T-helper 2 cell treated with Interferon-gamma antibody and Interleukin-4, amounts not matched to agents 5 μg/mL and 100 μg/mL, for 36 hours (primary cell): ENCODE measurements at regions not wholly inside any gene's neighbourhood (a gene's known extent, or its start where the extent isn't known, plus 50 kb on each side); places are given as distances from the start of the nearest gene placed in this dataset.

Source experiments
- DNase-seq: peaks from one replicate; pipeline ENCODE4 v3.0.0; 2021; ENCODE audit warnings: low spot score
- H3K27ac Mint-ChIP-seq: one replicate; pipeline ENCODE4 v1.8.0; 2021; ENCODE audit warnings: mild to moderate bottlenecking, mixed read lengths
- H3K27me3 Mint-ChIP-seq: one replicate; pipeline ENCODE4 v1.8.0; 2021; ENCODE audit warnings: low read depth, mixed read lengths
- H3K36me3 Mint-ChIP-seq: one replicate; pipeline ENCODE4 v1.8.0; 2021; ENCODE audit warnings: low read depth, mixed read lengths
- H3K4me1 Mint-ChIP-seq: one replicate; pipeline ENCODE4 v1.8.0; 2021; ENCODE audit warnings: low read depth, mixed read lengths
- H3K4me3 Mint-ChIP-seq: one replicate; pipeline ENCODE4 v1.8.0; 2022; ENCODE audit warnings: mild to moderate bottlenecking, moderate library complexity, mixed read lengths
- H3K9me3 Mint-ChIP-seq: one replicate; pipeline ENCODE4 v1.8.0; 2021; ENCODE audit warnings: mixed read lengths

DNA sequence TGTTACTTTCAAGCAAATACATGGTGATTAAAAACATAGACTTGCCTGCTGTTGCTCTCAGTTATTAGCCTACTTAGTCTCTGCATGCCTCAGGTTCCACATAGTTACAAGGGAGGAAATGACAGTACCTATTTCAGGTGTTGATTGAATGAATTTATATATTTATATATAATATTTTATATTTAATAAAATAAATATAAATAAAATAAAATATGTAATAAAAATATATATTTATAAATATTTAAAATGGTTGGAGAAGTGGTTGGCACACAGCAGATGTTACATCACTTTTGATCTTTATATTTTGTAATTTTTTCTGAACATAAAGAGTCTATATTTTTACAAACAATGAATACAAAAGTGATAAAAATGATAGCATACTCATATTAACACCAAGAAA is 716.0 kb upstream of the EYS start:
- H3K27me3 Mint-ChIP-seq, result no peaks in the 10 kb centered on the region
- H3K4me3 Mint-ChIP-seq, result no peak overlapping the region
- DNase-seq, result no peak
- no peaks in the 10 kb centered on the region for H3K4me1 Mint-ChIP-seq
- peaks cover 28% of the 10 kb centered on the region for H3K9me3 Mint-ChIP-seq
- H3K27ac Mint-ChIP-seq, result no peak overlapping the region
- H3K36me3 Mint-ChIP-seq, result no peaks in the 10 kb centered on the region

DNA sequence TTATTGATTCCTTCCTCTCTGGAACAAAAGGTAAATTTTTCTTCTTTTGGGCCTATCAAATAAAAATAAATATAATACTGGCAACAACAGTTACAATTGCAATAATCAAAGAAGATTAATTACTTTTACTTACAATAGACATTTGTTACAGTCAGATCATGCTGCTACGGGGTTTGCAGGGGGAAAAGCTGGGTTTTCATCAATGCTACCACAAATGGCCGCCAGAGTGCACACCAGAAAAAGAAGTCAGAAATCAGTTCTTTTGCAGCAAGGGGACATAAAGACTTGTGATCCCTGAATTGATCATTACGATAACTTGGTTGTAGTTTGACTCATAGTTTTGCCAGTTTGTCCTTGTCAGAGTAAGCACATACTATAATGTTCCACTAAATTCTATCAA is 714.5 kb upstream of the EYS start:
- no peak for DNase-seq
- H3K4me1 Mint-ChIP-seq, result no peaks in the 10 kb centered on the region
- no peak overlapping the region for H3K27ac Mint-ChIP-seq
- peaks cover 24% of the 10 kb centered on the region for H3K9me3 Mint-ChIP-seq
- no peaks in the 10 kb centered on the region for H3K36me3 Mint-ChIP-seq
- H3K4me3 Mint-ChIP-seq, result no peak overlapping the region
- no peaks in the 10 kb centered on the region for H3K27me3 Mint-ChIP-seq

DNA sequence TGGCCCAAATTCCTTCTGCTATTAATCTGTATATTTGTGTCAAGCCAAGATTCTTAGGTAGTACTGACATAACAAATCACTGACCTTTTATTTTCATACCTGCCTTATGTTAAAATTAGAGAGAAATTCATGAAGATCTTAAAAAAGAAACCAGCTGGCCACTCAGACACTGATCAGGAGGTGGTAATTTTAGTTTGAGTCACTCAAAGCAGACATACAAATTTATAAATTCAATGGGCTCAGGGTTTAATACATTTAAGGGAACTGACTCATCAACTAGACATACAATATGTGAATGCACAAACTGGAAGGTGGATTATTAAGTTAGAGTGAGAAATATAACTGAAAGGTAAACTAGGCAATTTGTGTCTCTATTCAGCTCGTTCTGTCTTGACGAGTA is 711.9 kb upstream of the EYS start:
- DNase-seq, result no peak
- Mint-ChIP-seq H3K4me3 (no peak overlapping the region), H3K27me3 (no peaks in the 10 kb centered on the region), H3K36me3 (no peaks in the 10 kb centered on the region), H3K27ac (no peak overlapping the region), H3K4me1 (no peaks in the 10 kb centered on the region), H3K9me3 (peaks cover 12% of the 10 kb centered on the region)

DNA sequence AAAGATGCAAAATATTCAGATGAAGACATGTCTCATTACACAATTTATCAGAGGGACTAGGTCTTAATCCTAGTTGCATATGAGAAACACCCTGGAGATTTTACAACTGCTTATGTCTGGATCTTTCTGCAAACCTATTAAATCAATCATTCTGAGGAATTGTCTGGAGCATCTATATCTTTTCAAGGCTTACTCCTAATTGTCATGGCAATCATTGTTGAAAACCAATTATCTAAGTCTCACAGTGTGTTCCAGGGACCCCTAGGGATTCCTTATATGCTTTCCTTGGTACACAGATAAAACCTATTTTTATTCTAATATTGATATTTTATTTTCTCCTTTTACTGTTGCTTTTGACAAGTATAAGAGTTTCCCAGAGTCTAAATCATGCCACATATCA is 696.9 kb upstream of the EYS start:
- Mint-ChIP-seq H3K36me3 (no peaks in the 10 kb centered on the region), H3K27me3 (no peaks in the 10 kb centered on the region), H3K27ac (no peak overlapping the region), H3K4me3 (no peak overlapping the region), H3K9me3 (peaks cover 12% of the 10 kb centered on the region), H3K4me1 (no peaks in the 10 kb centered on the region)
- no peak for DNase-seq

DNA sequence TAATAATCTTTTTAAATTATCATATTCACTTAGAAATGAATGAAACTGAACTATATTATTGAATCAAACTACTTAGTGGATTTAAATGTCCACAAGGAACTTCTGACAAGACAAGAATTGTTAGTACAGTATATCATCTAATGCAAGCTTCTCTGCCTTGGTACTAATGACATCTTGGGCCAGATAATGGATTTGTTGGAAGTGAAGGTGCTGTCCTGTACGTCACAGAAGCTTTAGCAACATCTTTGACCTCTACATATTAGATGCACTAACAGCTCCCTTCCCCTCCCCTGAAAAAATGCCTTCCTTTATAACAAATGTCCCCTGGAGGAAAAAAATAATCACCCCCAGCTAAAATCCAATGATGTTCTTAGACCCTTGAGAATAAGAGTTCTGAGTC is 695.8 kb upstream of the EYS start:
- DNase-seq, result no peak
- H3K27me3 Mint-ChIP-seq, result no peaks in the 10 kb centered on the region
- no peaks in the 10 kb centered on the region for H3K36me3 Mint-ChIP-seq
- peaks cover 4% of the 10 kb centered on the region for H3K9me3 Mint-ChIP-seq
- H3K27ac Mint-ChIP-seq, result no peak overlapping the region
- no peaks in the 10 kb centered on the region for H3K4me1 Mint-ChIP-seq
- H3K4me3 Mint-ChIP-seq, result no peak overlapping the region

DNA sequence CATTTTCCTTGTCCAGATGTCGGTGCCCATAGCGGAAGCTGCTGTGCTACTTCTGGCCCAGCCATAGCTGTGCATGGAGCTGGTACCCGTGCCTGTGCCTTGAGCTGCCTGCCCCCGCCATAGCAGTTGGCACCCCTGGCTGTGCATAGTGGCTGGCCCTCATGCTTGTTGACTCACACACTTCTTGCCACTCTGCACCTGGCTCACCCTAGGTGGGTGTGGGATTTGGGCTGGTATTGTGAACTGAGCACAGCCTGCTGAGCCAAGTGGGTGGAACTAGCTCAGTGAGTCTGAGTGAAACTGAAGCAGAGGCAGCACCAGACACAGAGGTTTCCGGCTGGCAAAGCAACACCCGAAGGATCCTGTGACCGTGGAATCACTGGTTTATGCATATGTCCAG is 689.5 kb upstream of the EYS start:
- H3K9me3 Mint-ChIP-seq, result peaks cover 6% of the 10 kb centered on the region

DNA sequence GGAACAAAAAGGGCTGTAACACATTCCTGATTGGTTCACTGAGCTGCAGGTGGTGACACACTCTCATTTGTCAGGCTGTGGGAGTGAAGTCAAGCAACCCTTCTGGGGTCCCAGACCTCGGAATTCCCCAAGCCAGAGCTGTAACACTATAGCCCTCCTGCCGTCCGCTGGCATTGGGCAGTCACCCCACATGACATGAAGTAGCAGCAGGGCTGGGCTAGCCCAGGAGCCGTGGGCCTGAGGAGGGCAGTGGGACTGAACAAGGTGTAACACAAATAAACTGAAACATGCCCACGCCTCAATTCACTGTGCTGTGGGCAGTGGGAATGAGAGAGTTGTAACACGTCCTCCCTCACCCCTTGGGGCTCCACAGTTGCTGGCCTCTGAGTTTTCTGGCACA is 689.1 kb upstream of the EYS start:
- Mint-ChIP-seq H3K27ac (no peak overlapping the region), H3K36me3 (no peaks in the 10 kb centered on the region), H3K9me3 (peaks cover 6% of the 10 kb centered on the region), H3K27me3 (no peaks in the 10 kb centered on the region), H3K4me3 (no peak overlapping the region), H3K4me1 (no peaks in the 10 kb centered on the region)
- DNase-seq, result no peak

More for the DNA sequence above, 689.5 kb upstream of the EYS start:
- DNase-seq, result no peak
- H3K4me1 Mint-ChIP-seq, result no peaks in the 10 kb centered on the region
- no peaks in the 10 kb centered on the region for H3K27me3 Mint-ChIP-seq
- H3K27ac Mint-ChIP-seq, result no peak overlapping the region
- H3K36me3 Mint-ChIP-seq, result no peaks in the 10 kb centered on the region
- H3K4me3 Mint-ChIP-seq, result no peak overlapping the region

DNA sequence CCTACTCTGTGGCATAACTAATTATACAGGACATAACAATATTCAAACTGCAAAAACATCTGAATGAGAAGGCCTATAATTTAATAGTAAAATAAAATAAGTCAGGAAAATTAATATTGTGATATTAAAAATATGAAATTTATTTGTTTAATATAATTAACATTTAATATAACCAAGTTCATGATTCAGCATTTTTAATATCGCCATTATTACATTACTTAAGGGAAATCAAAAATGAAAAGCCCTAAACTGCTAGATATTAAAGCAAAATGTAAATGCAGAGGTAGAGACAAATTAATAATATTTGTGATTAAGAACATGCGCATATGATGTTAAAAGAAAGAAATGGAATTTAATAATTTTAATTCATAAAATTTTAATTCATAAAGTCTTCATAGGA is 683.4 kb upstream of the EYS start:
- Mint-ChIP-seq H3K27ac (no peak overlapping the region), H3K4me1 (no peaks in the 10 kb centered on the region), H3K9me3 (peaks cover 11% of the 10 kb centered on the region), H3K4me3 (no peak overlapping the region), H3K36me3 (no peaks in the 10 kb centered on the region), H3K27me3 (no peaks in the 10 kb centered on the region)
- DNase-seq, result no peak

DNA sequence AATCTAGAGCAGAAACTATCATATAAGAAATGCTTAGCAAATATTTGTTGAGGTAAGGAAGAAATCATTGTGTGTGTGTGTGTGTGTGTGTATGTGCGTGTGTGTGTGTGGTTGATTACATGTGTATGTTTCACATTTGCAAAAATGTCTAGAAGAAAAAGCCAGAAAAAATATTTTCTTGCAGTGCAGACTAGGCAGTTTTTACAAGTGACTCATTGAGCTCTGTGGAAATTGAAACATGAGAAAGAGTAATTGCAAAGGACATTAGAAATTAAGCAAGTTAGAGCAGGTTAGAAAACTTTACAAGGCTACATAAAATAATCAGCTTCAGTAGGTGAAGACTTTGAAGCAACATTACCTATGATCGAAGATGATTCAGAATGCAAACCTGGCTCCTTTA is 669.0 kb upstream of the EYS start:
- H3K9me3 Mint-ChIP-seq, result peaks cover 34% of the 10 kb centered on the region
- H3K27me3 Mint-ChIP-seq, result no peaks in the 10 kb centered on the region
- no peaks in the 10 kb centered on the region for H3K4me1 Mint-ChIP-seq
- H3K36me3 Mint-ChIP-seq, result no peaks in the 10 kb centered on the region
- no peak overlapping the region for H3K27ac Mint-ChIP-seq
- DNase-seq, result no peak
- no peak overlapping the region for H3K4me3 Mint-ChIP-seq

DNA sequence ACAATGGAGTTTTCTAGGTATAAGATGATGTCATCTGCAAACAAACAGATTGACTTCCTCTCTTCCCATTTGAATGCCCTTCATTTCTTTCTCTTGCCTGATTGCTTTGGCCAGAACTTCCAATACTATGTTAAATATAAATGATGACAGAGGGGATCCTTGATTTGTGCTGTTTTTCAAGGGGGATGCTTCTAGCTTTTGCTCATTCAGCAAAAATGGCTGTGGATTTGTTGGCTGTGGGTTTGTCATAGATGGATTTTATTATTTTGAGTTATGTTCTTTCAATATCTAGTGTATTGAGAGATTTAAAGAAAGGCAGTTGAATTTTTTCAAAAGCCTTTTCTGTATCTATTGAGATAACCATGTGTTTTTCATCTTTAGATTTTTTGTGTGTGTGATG is 662.4 kb upstream of the EYS start:
- DNase-seq, result no peak
- H3K4me3 Mint-ChIP-seq, result no peak overlapping the region
- peaks cover 48% of the 10 kb centered on the region for H3K9me3 Mint-ChIP-seq
- H3K27me3 Mint-ChIP-seq, result no peaks in the 10 kb centered on the region
- H3K27ac Mint-ChIP-seq, result no peak overlapping the region
- H3K36me3 Mint-ChIP-seq, result no peaks in the 10 kb centered on the region
- no peaks in the 10 kb centered on the region for H3K4me1 Mint-ChIP-seq

DNA sequence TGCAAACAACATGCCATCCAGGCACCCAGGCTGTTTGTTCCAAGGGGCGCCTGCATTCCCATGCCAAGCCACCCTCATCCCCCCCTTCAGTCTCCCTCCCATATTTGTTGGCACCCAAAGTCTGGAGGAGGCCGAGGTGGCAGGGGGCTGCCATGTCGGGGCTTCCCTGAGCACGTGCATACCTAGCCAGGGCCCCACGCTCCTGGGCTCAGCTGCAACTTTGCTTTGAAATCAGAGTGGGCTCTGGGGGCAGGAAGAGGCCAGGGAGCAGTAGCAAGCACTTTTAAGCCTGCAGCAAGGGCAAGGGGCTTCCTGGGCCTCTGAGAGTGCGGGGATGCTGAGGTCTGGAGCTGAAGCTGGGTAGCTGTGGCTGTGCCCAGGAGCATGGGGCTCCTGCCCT is 655.9 kb upstream of the EYS start:
- Mint-ChIP-seq H3K27ac (no peak overlapping the region), H3K4me1 (no peaks in the 10 kb centered on the region), H3K36me3 (no peaks in the 10 kb centered on the region), H3K27me3 (no peaks in the 10 kb centered on the region), H3K4me3 (no peak overlapping the region), H3K9me3 (peaks cover 8% of the 10 kb centered on the region)
- DNase-seq, result no peak

DNA sequence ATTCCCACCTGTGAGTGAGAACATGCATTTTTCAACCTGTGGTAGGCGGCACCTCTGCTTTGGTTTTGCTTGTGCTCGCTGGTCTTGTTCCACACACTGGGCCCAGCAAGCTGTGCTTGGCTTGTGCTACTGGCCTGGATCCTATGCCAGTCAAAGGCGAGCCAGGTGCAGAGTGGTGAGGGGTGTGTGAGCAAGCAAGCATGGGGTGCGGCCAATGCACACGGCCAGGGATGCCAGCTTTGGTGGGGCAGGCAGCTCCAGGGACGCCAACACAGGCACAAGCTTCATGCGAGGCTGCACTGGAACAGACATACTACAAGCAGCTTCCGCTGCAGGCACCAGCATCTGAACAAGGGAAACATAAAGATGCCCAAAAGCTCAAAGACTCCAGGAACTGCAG is 654.9 kb upstream of the EYS start:
- Mint-ChIP-seq H3K4me3 (no peak overlapping the region), H3K27ac (no peak overlapping the region), H3K27me3 (no peaks in the 10 kb centered on the region), H3K36me3 (no peaks in the 10 kb centered on the region), H3K4me1 (no peaks in the 10 kb centered on the region), H3K9me3 (peaks cover 8% of the 10 kb centered on the region)
- DNase-seq, result no peak

DNA sequence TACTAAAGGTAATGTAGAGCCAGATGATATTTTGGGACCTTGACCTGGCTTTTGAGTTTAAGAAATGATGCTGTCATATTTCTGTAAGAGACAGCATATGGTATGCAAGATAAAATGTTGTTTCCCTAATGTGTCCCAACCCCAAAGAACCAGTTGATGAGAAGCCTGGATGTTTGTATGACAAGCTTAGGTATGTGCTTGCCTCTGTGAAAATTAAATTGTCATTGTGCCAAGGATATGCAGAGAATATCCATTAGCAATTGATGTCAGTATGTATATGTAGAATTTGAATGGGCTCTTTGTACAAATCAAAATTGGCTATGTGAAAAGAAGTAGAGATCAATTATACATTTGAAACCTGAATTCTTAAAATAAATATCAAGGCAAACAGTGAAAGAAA is 650.8 kb upstream of the EYS start:
- H3K4me1 Mint-ChIP-seq, result no peaks in the 10 kb centered on the region

DNA sequence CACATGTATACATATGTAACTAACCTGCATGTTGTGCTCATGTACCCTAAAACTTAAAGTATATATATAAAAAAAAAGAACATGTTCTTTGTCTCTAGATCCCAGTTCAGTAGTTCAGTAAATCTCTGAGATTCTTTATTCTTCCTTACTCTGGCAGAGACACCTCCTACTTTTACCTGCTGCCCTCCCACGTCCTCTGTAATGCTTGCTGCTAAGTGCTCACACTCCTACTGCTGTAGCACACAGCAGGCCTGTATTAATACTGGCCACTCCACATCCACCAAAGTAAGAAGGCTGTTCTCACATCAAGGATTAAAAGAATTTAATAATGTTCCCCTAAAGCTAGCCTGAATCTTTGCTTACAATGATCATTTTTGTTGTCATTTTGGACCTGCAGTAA is 648.4 kb upstream of the EYS start:
- no peak for DNase-seq
- Mint-ChIP-seq H3K27ac (no peak overlapping the region), H3K36me3 (no peaks in the 10 kb centered on the region), H3K27me3 (no peaks in the 10 kb centered on the region), H3K4me1 (no peaks in the 10 kb centered on the region), H3K9me3 (peaks cover 7% of the 10 kb centered on the region), H3K4me3 (no peak overlapping the region)

More for the DNA sequence above, 650.8 kb upstream of the EYS start:
- Mint-ChIP-seq H3K4me3 (no peak overlapping the region), H3K27me3 (no peaks in the 10 kb centered on the region), H3K36me3 (no peaks in the 10 kb centered on the region), H3K27ac (no peak overlapping the region), H3K9me3 (no peaks in the 10 kb centered on the region)
- no peak for DNase-seq

DNA sequence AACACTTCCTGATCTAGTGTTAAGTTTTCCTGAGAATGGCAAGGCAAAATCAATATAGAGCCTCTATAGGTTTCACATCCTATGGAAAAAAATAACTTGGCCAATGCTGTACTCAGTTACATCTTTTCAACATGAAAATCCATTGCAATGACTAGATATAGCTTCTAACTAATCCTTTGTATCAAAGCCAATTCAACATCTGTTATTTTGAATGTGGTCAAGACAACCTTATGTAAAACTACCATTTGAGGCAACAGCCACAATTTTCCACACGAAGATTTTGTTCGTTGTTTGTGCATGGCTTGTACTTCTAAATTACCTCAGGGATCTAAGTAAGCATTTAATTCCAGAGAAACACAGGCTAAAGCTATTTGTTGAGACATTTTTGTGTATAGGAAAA is 637.8 kb upstream of the EYS start:
- Mint-ChIP-seq H3K36me3 (no peaks in the 10 kb centered on the region), H3K27me3 (no peaks in the 10 kb centered on the region), H3K9me3 (peaks cover 38% of the 10 kb centered on the region), H3K27ac (no peak overlapping the region), H3K4me1 (no peaks in the 10 kb centered on the region), H3K4me3 (no peak overlapping the region)
- no peak for DNase-seq

DNA sequence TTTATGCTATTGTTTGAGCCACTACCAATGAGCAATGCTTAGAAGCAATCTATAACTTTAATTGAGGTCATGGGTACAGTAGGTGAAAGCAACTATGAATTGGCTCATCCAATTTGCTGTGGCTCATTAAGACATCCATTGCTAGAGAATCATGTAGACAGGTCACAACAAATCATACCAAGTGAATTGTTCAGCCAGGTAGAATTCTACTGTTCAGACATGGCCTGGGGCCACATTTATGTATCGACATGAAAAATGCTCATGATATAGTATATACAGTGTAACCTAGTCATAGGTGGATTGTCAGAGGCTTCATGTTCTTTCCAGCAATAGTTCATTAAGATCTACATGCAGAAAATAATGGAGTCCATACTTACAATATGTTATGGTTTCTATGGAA is 633.7 kb upstream of the EYS start:
- DNase-seq, result no peak
- Mint-ChIP-seq H3K4me1 (no peaks in the 10 kb centered on the region), H3K4me3 (no peak overlapping the region), H3K27me3 (no peaks in the 10 kb centered on the region), H3K36me3 (no peaks in the 10 kb centered on the region), H3K9me3 (peaks cover 39% of the 10 kb centered on the region), H3K27ac (no peak overlapping the region)
